GM23338 (cell line): ENCODE measurements at regions not wholly inside any gene's neighbourhood (a gene's known extent, or its start where the extent isn't known, plus 50 kb on each side); places are given as distances from the start of the nearest gene placed in this dataset.

Experiments used
- ATAC-seq: fragments of 200-7000 bp; cut with Tn5 transposase; 3 replicates; pipeline ENCODE4 v1.9.1; 2020
- DNase-seq: peaks from one replicate; pipeline ENCODE4 v3.0.0-alpha.2; 2015; ENCODE audit warnings: low spot score
- H2AFZ ChIP-seq: fragments of 200-600 bp; sonication (generic); 2 replicates; pipeline ENCODE4 v1.8.0; 2016; ENCODE audit warnings: antibody characterized with exemption, mild to moderate bottlenecking, moderate library complexity
- H3F3A ChIP-seq: fragments of 200-600 bp; sonication (generic); replicated peaks from 2 replicates; pipeline ENCODE4 v1.8.0; 2017; ENCODE audit warnings: antibody characterized with exemption, mixed run types, low read depth
- H3K27ac ChIP-seq: fragments of 200-600 bp; sonication (generic); 2 replicates; pipeline ENCODE4 v1.6.1; 2016; ENCODE audit warnings: low read depth
- H3K27me3 ChIP-seq: fragments of 200-600 bp; sonication (generic); 2 replicates; pipeline ENCODE4 v1.8.0; 2016; ENCODE audit warnings: mild to moderate bottlenecking, mixed run types, moderate library complexity; ENCODE audit not compliant: insufficient read depth
- H3K36me3 ChIP-seq: fragments of 200-600 bp; sonication (generic); 2 replicates; pipeline ENCODE4 v1.8.0; 2016; ENCODE audit warnings: mild to moderate bottlenecking; ENCODE audit not compliant: insufficient read depth
- H3K4me1 ChIP-seq: fragments of 200-600 bp; sonication (generic); 2 replicates; pipeline ENCODE4 v1.8.0; 2016; ENCODE audit warnings: mild to moderate bottlenecking, moderate library complexity; ENCODE audit not compliant: insufficient read depth
- H3K4me2 ChIP-seq: fragments of 200-600 bp; sonication (generic); 2 replicates; pipeline ENCODE4 v1.7.1; 2017; ENCODE audit warnings: mixed run types
- H3K4me3 ChIP-seq: fragments of 200-600 bp; sonication (generic); 2 replicates; pipeline ENCODE4 v1.6.1; 2016; ENCODE audit warnings: mixed run types
- H3K79me2 ChIP-seq: fragments of 200-600 bp; sonication (generic); replicated peaks from 2 replicates; pipeline ENCODE4 v1.8.0; 2017; ENCODE audit warnings: mild to moderate bottlenecking; ENCODE audit not compliant: insufficient read depth
- H3K9me2 ChIP-seq: fragments of 200-600 bp; sonication (generic); 2 replicates; pipeline ENCODE4 v1.8.0; 2017; ENCODE audit not compliant: insufficient read depth
- H4K20me1 ChIP-seq: fragments of 200-600 bp; sonication (generic); replicated peaks from 2 replicates; pipeline ENCODE4 v1.8.0; 2017; ENCODE audit warnings: mild to moderate bottlenecking; ENCODE audit not compliant: insufficient read depth
- H3K27ac Mint-ChIP-seq: 2 replicates; pipeline ENCODE4 v1.8.0; 2020; ENCODE audit warnings: inconsistent platforms, mild to moderate bottlenecking, moderate library complexity, mixed read lengths
- H3K27me3 Mint-ChIP-seq: 3 replicates; pipeline ENCODE4 v1.8.0; 2022; ENCODE audit warnings: low read depth, mild to moderate bottlenecking, moderate library complexity, mixed read lengths, inconsistent platforms; ENCODE audit not compliant: insufficient read depth, poor library complexity
- H3K36me3 Mint-ChIP-seq: 3 replicates; pipeline ENCODE4 v1.8.0; 2021; ENCODE audit warnings: low read depth, mild to moderate bottlenecking, inconsistent platforms, moderate library complexity, mixed read lengths
- H3K4me1 Mint-ChIP-seq: 3 replicates; pipeline ENCODE4 v1.8.0; 2020; ENCODE audit warnings: mild to moderate bottlenecking, inconsistent platforms, mixed read lengths
- H3K4me3 Mint-ChIP-seq: 3 replicates; pipeline ENCODE4 v1.8.0; 2021; ENCODE audit warnings: moderate library complexity, mild to moderate bottlenecking, inconsistent platforms, mixed read lengths
- H3K9me3 Mint-ChIP-seq: 3 replicates; pipeline ENCODE4 v1.8.0; 2020; ENCODE audit warnings: moderate library complexity, mild to moderate bottlenecking, inconsistent platforms, mixed read lengths
- CREB1 ChIP-seq: fragments of 250-450 bp; sonication (Bioruptor Pico); IDR thresholded peaks from 2 replicates; pipeline ENCODE4 v1.5.0; 2020; ENCODE audit warnings: low read depth, mild to moderate bottlenecking, moderate library complexity
- CTCF ChIP-seq, 2 experiments: fragments of 200-600 bp in 1 of 2; sonication (generic) in 1 of 2; conservative IDR thresholded peaks; 2 replicates each; pipeline versions ENCODE4 v1.5.1 to v1.6.1; 2016 to 2017; ENCODE audit warnings: antibody characterized with exemption in 2 of 2, low read depth in 2 of 2, mild to moderate bottlenecking in 2 of 2, moderate library complexity in 1 of 2
- ETS1 ChIP-seq: IDR thresholded peaks from 2 replicates; pipeline ENCODE4 v1.6.1; 2016; ENCODE audit warnings: antibody characterized with exemption
- EZH2 ChIP-seq: fragments of 200-600 bp; sonication (generic); IDR thresholded peaks from one replicate; pipeline ENCODE4 v1.8.0; 2017; ENCODE audit warnings: antibody characterized with exemption, mild to moderate bottlenecking, low read depth; ENCODE audit not compliant: unreplicated experiment
- EZH2phosphoT487 ChIP-seq: fragments of 200-600 bp; sonication (generic); IDR thresholded peaks from one replicate; pipeline ENCODE4 v1.8.1; 2018; ENCODE audit warnings: antibody characterized with exemption; ENCODE audit not compliant: unreplicated experiment
- JUNB ChIP-seq: IDR thresholded peaks from one replicate; pipeline ENCODE4 v1.6.1; 2016; ENCODE audit warnings: antibody characterized with exemption; ENCODE audit not compliant: unreplicated experiment
- NANOG ChIP-seq: IDR thresholded peaks from 2 replicates; pipeline ENCODE4 v1.6.1; 2016; ENCODE audit warnings: antibody characterized with exemption, borderline replicate concordance
- POLR2AphosphoS5 ChIP-seq: IDR thresholded peaks from 2 replicates; pipeline ENCODE4 v1.6.1; 2016; ENCODE audit warnings: antibody characterized with exemption, low read depth
- REST ChIP-seq: IDR thresholded peaks from one replicate; pipeline ENCODE4 v1.6.1; 2018; ENCODE audit warnings: antibody characterized with exemption; ENCODE audit not compliant: unreplicated experiment
- STAT1 ChIP-seq: IDR thresholded peaks from one replicate; pipeline ENCODE4 v1.6.1; 2016; ENCODE audit warnings: antibody characterized with exemption; ENCODE audit not compliant: unreplicated experiment
- ZNF114 ChIP-seq: fragments of 250-450 bp; sonication (Bioruptor Pico); IDR thresholded peaks from 2 replicates; pipeline ENCODE4 v1.5.0; 2020; ENCODE audit warnings: mild to moderate bottlenecking, moderate library complexity
- ZNF331 ChIP-seq: fragments of 250-450 bp; sonication (Bioruptor Pico); IDR thresholded peaks from 2 replicates; pipeline ENCODE4 v1.5.0; 2020; ENCODE audit warnings: low read depth, mild to moderate bottlenecking, moderate library complexity
- ZNF462 ChIP-seq: fragments of 250-450 bp; sonication (Bioruptor Pico); IDR thresholded peaks from 2 replicates; pipeline ENCODE4 v1.5.0; 2020; ENCODE audit warnings: mild to moderate bottlenecking, moderate library complexity

- peaks cover 2% of the 10 kb centered on the region for H3K27me3 Mint-ChIP-seq
- no peaks in the 10 kb centered on the region for H4K20me1 ChIP-seq
- no peaks in the 10 kb centered on the region for H3K27me3 ChIP-seq
- H3K4me1 Mint-ChIP-seq: no peaks in the 10 kb centered on the region; the same call in 2 of the 3 replicates
- no peak overlapping the region for H3K4me3 ChIP-seq
- H3K4me2 ChIP-seq: no peak overlapping the region
- DNase-seq: no peak
- TF ChIP-seq ZNF462 (CRISPR knock-in tag): no peak
- no peak for TF ChIP-seq CTCF (conservative IDR thresholded peaks at IDR 0.05; ENCODE audit: low read depth in 2 of 2)
- TF ChIP-seq CREB1 (CRISPR knock-in tag): no peak
- no peak for TF ChIP-seq EZH2
- TF ChIP-seq EZH2phosphoT487: no peak
- TF ChIP-seq NANOG: no peak
- no peak for TF ChIP-seq ETS1
- no peak for TF ChIP-seq REST
- no peak for TF ChIP-seq STAT1
- no peak for TF ChIP-seq ZNF331 (CRISPR knock-in tag)
- TF ChIP-seq ZNF114 (CRISPR knock-in tag): no peak
- TF ChIP-seq JUNB: no peak
- no peak for TF ChIP-seq POLR2AphosphoS5
- no peaks in the 10 kb centered on the region for H3K4me1 ChIP-seq
- no peaks in the 10 kb centered on the region for H3K36me3 Mint-ChIP-seq
- no peak for ATAC-seq
- H3K9me3 Mint-ChIP-seq: no peaks in the 10 kb centered on the region; the same call in 1 of the 3 replicates
- no peaks in the 10 kb centered on the region for H3F3A ChIP-seq
- H3K36me3 ChIP-seq: no peaks in the 10 kb centered on the region
- no peaks in the 10 kb centered on the region for H3K79me2 ChIP-seq
- H3K9me2 ChIP-seq: peaks cover 3% of the 10 kb centered on the region; the same call in 1 of the 2 replicates
- no peak overlapping the region for H3K27ac ChIP-seq
- no peak overlapping the region for H3K4me3 Mint-ChIP-seq
- no peak overlapping the region for H2AFZ ChIP-seq
- H3K27ac Mint-ChIP-seq: no peak overlapping the region
Measured at GRCh38 chr10:43968961-43969360, 320.3 kb upstream of the ZNF32 start.
